Caki2 (cell line): ENCODE measurements at regions not wholly inside any gene's neighbourhood (a gene's known extent, or its start where the extent isn't known, plus 50 kb on each side); places are given as distances from the start of the nearest gene placed in this dataset.
"Not testable (repeated sequence)": the region's sequence is repeated elsewhere in the genome, so short reads cannot be mapped to it uniquely, and the experiment has no call there.

Experiments
- DNase-seq: peaks from one replicate; pipeline ENCODE4 v3.0.0-alpha.2; 2015; ENCODE audit warnings: low read depth
- in situ Hi-C: cut with HindIII; loops from 2 replicates; pipeline ENCODE4 v1.10.0; 2016; ENCODE audit warnings: low sequenced_read_pairs, low pct_unique_long_range_greater_than_20kb, mixed read lengths

GRCh38 chr7:106584914-106585759 is 75.8 kb downstream of the CCDC71L start:
- no peak for DNase-seq
- in situ Hi-C loops: no loop called here

DNA sequence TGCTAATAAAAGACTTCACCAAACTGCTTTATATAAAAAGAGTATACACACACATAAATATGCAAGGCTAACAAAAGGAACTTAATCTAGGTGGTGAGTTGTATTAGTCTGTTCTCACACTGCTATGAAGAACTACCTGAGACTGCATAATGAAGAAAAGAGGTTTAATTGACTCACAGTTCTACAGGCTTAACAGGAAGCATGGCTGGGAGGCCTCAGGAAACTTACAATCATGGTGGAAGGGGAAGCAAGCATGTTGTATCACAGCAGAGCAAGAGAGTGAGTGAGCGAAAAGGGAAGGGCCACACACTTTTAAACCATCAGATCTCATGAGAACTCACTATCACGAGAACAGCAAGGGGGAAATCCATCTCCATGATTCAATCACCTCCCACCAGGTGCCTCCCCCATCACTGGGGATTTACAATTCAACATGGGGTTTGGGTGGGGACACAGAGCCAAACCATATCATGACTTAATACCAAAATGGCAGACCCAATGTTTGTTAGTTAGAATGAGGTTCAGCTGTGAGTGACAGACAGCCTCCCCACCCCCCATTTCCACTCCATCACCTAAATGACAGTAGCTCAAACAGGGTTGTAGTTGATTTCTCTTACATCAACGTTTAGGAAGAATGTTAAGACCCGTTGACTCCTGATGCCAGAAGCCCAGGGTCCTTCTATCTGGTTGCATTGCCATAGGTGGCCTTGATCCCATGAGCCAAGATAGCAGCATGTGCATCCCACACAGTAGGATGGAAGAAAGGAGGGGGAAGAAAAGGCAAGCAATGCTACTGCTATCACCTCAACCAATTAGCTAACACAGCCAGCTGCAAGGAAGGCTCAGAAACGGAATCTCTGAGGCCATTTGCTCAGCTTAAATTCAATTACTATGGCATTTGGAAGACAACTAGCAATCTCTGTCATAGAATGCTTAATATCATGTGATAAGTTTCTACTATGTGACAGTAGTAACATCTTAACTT is 77.0 kb downstream of the CCDC71L start:
- DNase-seq: no peak
- in situ Hi-C loops: no loop called here

DNA sequence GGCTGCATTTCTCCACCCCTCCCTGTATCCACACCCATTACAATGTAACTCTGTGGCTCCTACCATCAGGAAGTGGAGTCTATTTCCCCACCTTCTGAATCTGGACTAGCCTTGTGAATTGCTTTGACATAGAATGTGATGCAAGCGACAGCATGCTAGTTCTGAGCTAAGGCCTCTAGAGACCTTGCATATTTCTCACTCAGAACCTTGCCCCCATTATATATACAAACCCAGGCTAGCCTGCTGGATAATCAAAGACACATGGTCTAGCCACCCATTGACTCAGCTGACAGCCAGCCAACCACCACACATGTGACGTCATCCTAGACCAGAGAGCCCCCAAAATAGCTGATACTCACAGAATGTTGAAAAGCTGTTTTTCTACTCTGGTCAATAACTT is 77.9 kb downstream of the CCDC71L start:
- no peak for DNase-seq
- in situ Hi-C loops: no loop called here

DNA sequence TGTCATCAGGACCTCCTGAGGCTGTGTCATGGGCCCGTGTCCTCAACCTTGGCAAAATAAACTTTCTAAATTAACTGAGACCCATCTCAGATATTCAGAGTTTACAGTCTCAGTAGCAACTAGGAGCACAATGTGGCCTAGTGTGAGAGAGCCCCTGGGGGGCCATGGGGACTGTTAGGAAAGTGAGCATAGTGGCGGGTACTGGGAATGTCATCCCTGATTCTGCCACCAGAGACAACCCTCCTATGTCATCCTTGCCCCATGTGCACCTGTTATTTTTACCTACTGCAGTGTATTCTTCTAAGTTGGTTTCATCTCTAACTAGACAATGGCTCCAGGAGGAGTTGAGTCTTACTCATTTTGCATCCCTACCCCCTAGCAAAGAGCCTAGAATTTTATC is 78.6 kb downstream of the CCDC71L start:
- no peak for DNase-seq
- in situ Hi-C loops: no loop called here

DNA sequence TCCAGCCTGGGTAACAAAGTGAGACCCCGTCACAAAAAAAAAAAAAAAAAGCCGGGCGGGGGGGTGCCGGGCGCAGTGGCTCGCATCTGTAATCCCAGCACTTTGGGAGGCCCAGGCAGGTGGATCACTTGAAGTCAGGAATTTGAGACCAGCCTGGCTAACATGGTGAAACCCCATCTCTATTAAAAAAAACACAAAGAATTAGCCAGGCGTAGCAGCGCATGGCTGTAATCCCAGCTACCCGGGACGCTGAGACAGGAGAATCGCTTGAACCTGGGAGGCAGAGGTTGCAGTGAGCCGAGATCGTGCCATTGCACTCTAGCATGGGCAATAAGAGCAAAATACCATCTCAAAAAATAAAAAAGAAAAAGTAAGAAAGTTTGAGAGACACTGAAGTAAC is 81.9 kb downstream of the CCDC71L start:
- DNase-seq, in situ Hi-C loops: not testable (repeated sequence)

DNA sequence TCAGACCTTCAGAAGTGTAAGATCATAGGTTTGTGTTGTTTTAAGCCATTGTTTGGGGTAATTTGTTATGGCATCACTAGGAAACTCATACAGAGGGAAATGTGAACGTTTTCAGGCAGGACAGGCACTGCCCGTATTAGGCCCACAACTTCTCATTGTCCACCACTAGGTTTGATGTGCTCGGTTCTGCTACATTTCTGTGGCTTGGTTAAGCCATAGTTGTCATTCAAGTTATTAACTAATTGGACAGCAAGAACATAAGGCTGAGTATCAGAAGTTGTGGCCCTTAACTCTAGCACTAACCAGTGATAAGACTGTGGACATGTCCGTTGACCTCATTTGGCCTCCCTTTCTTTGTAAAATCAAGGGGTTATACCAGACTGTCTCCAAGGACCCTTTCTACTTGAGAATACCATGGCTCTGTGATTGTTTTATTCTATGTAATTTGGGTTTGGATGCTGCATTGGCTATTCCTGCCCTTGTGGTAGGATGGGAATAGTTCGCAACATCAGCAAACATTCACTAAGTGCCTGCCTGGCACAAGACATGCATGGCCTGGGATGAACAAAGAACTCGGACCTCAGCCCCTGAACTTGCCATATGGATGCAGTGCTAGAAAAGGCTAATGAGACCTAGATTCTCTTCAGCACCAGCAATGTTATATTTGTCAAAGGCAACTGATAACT is 85.7 kb downstream of the CCDC71L start:
- in situ Hi-C loops: no loop called here
- no peak for DNase-seq

- no peak for DNase-seq
Measured at GRCh38 chr7:106573738-106574137, 87.2 kb downstream of the CCDC71L start.

DNA sequence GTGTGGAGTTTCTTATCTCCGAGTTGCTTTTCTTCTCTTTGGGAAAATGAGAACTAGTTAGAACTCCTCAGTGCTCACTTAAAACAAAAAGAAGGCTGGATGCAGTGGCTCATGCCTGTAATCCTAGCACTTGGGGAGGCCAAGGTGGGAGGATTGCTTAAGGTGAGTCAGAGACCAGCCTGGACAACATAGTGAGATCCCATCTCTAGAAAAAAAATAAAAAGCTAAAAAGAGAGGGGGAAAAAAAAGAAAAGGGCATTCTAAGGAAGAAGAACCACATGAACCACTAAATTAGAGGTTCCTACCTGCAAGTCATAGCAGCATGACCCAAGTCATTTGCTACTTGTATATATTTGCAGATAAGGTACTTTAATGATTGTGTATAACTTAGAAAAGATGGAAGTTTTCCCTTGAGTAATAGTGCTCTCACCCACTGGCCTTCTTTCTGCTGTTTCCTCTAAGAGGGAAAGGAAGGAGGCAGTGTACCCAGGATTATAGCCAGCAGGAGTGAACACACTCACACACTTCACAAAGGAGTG is 87.8 kb downstream of the CCDC71L start:
- no peak for DNase-seq
- in situ Hi-C loops: no loop called here

More at GRCh38 chr7:106573738-106574137, 87.2 kb downstream of the CCDC71L start:
- in situ Hi-C loops: no loop called here

DNA sequence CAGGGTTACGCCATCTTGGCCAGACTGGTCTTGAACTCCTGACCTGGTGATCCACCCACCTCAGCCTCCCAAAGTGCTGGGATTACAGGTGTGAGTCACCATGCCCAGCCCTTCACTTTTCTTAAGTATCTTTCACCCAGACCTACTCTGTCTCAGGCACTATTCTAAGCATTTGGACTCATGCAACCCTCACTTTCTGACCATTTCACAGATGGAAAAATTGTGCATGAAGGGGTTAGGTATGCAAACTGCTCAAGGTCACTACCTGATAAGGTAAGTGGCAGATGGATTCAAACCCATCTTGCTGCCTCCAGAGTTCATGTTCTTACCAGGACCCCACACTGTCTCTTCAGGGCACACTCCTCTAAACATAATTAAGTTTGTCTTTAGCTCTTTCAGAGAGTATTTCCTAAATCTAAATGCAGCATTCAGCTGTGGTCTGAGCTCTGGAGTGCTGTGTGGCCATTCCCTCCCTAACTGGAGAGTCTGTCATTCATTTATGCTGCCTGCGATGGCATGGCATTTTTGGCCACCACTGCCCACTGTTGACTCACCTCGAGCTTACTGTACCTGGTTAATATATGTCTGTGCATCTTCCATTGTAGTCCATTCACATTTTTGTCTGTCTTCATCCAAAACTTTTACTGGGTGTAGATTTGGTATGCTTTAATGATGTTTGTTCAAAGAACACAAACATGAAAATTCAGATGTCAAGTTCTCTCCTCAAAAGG is 88.4 kb downstream of the CCDC71L start:
- DNase-seq: no peak
- in situ Hi-C loops: no loop called here

GRCh38 chr7:106571563-106571962 is 89.4 kb downstream of the CCDC71L start:
- DNase-seq: no peak
- in situ Hi-C loops: no loop called here

GRCh38 chr7:106570948-106571418 is 90.0 kb downstream of the CCDC71L start:
- in situ Hi-C loops: no loop called here
- no peak for DNase-seq

DNA sequence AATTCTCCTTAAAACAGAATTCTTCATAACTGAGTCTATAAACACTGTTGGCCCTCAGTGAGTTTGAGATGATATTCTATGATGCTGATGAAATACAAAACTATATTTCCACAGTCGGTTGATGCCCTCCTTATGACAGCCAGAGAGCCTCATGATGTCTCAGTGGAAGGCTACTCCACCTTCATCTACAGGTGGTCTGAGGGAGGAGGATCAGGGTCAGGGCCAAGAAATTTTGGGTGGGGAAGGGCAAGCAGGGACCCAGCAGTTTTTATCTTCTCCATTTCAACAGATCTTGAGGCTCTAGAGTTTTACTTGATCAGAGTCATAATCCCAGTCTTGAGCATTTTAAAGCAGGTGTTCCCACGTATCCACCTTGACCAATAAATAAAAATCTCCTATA is 90.8 kb downstream of the CCDC71L start:
- in situ Hi-C loops: no loop called here
- DNase-seq: no peak

DNA sequence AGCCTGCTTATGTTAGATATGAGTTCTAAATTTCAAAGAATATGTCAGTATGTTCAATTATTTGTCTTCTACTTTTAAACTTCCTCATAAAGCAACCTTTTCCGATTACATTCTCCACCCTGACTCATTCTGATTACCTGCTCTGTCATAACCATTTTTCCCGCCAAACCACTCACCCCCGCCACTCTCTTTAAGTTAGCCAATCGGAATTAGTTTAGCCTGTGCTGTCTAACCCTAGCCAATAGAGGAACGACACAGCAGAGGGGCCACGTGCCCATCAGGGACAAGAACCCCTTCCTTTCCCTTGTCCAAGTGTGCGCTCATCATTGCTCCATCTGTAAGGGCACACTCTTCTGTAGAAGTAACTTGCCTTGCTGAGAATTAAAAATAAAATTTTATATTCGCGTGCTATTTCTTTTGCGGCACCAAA is 91.4 kb downstream of the CCDC71L start:
- no peak for DNase-seq
- in situ Hi-C loops: no loop called here

DNA sequence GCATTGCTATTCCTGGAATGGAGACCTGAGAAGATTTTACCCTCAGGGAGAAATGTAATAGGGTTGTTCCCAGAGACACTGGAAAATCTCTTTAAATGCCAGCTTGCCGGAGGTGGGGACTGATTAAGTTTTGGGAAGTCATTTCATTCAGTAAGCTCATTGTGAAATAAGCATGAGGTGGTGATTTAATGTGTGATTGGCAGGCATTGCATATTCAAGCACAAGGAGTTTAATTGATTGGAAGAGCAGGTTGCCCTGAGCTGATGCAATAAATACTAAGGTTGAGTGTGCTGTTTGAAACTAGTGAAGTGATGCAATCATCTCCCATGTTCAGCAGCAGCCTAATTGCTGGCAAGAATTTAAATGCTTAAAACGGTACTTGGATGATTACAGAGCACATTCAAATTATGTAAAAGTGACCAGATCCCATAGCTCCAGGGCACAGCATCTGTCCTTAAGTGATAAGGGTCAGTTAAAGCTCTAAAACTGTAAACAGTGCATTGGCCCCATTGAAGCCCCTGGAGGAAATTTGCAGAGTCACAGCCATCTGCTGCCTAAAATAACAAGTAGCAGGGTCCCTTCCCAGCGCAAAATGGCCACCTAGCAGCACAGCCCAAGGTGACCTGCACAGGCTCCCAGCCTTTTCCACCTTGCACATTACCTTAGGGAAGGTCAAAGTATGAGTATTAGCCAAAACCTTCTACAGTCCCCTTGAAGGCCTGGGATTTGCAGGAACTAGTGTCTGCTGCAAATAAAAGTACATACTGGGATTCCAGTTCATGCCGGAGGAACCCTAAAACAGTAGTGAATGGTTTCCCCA is 92.1 kb downstream of the CCDC71L start:
- in situ Hi-C loops: no loop called here

DNA sequence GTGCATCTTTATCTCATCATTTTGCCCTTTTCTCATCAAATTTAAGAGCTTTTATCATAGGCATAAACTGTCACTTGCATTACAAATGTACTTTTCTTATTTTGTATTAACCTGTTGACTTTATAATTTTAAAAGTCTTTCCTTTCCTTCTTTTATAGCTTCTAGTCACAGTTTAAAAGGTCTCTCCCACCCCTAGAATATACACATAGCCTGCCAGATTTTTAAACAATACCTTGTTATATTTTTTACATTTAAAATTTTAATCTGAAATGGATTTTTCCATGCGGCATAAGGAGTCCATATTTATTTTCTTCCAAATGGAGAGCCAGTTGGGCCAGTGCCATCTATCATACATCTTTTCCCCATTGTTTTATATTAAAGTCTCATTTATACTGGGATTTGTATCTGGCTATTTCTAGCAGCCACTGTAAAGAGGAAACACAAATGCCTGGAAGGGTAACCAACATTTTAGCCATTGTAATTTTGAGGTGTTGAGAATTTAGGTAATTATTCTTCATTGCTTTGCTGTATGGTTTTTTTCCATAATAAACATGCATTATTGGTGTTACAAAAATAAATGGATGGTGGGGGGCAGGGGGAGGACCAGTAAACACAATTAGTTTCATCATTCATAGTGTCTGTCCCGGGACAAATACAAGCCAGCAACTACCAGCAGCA is 92.8 kb downstream of the CCDC71L start:
- in situ Hi-C loops: no loop called here
- no peak for DNase-seq

More for the DNA sequence above, 92.1 kb downstream of the CCDC71L start:
- DNase-seq: no peak
